Muscle layer of duodenum (tissue), 2 donors: ENCODE measurements at regions not wholly inside any gene's neighbourhood (a gene's known extent, or its start where the extent isn't known, plus 50 kb on each side); places are given as distances from the start of the nearest gene placed in this dataset.

Source experiments
- H3K27ac ChIP-seq: one replicate; pipeline ENCODE4 v1.7.0; 2013; ENCODE audit warnings: mild to moderate bottlenecking, low read length
- H3K27me3 ChIP-seq: one replicate; pipeline ENCODE4 v1.7.0; 2013; ENCODE audit warnings: low read depth, mild to moderate bottlenecking, control low read depth, low read length
- H3K36me3 ChIP-seq, 2 donors: one replicate each; pipeline ENCODE4 v1.7.0; 2013; ENCODE audit warnings: low read length in 2 of 2, control low read depth in 1 of 2, mild to moderate bottlenecking in 1 of 2; ENCODE audit not compliant: insufficient read depth in 2 of 2, control insufficient read depth in 1 of 2
- H3K4me1 ChIP-seq, 2 donors: one replicate each; pipeline ENCODE4 v1.7.0; 2013; ENCODE audit warnings: low read length in 2 of 2, mild to moderate bottlenecking in 2 of 2, control low read depth in 1 of 2, moderate library complexity in 1 of 2; ENCODE audit not compliant: insufficient read depth in 2 of 2, control insufficient read depth in 1 of 2
- H3K4me3 ChIP-seq, 2 donors: one replicate each; pipeline ENCODE4 v1.7.0; 2013; ENCODE audit warnings: low read length in 2 of 2, low read depth in 1 of 2, mild to moderate bottlenecking in 1 of 2
- H3K9me3 ChIP-seq, 2 donors: one replicate each; pipeline ENCODE4 v1.7.0; 2013; ENCODE audit warnings: low read length in 2 of 2, control low read depth in 1 of 2, mild to moderate bottlenecking in 1 of 2; ENCODE audit not compliant: control insufficient read depth in 1 of 2
- donor health status: healthy.

GRCh38 chr22:44396727-44397722 lies 84.3 kb upstream of the SHISAL1 start:
- Histone ChIP-seq H3K36me3 (no peaks in the 10 kb centered on the region), H3K27ac (no peak overlapping the region), H3K9me3 (no peaks in the 10 kb centered on the region), H3K4me1 (no peaks in the 10 kb centered on the region), H3K4me3 (no peak overlapping the region), H3K27me3 (no peaks in the 10 kb centered on the region)

GRCh38 chr22:44396021-44396726 lies 83.4 kb upstream of the SHISAL1 start:
- Histone ChIP-seq H3K27me3 (no peaks in the 10 kb centered on the region), H3K4me3 (no peak overlapping the region), H3K36me3 (no peaks in the 10 kb centered on the region), H3K9me3 (no peaks in the 10 kb centered on the region), H3K27ac (no peak overlapping the region), H3K4me1 (no peaks in the 10 kb centered on the region)

- no peaks in the 10 kb centered on the region for H3K9me3 ChIP-seq
- H3K27me3 ChIP-seq, result no peaks in the 10 kb centered on the region
- H3K27ac ChIP-seq, result no peak overlapping the region
Measured at GRCh38 chr22:44395118-44396005, 82.6 kb upstream of the SHISAL1 start.

GRCh38 chr22:44394246-44395117 lies 81.7 kb upstream of the SHISAL1 start:
- Histone ChIP-seq H3K4me1 (no peaks in the 10 kb centered on the region), H3K27me3 (no peaks in the 10 kb centered on the region), H3K4me3 (no peak overlapping the region), H3K27ac (no peak overlapping the region), H3K9me3 (no peaks in the 10 kb centered on the region), H3K36me3 (no peaks in the 10 kb centered on the region)

More at GRCh38 chr22:44395118-44396005, 82.6 kb upstream of the SHISAL1 start:
- Histone ChIP-seq H3K4me1 (no peaks in the 10 kb centered on the region), H3K36me3 (no peaks in the 10 kb centered on the region), H3K4me3 (no peak overlapping the region)

GRCh38 chr22:44393066-44393465 lies 80.3 kb upstream of the SHISAL1 start:
- no peak overlapping the region for H3K4me3 ChIP-seq
- no peak overlapping the region for H3K27ac ChIP-seq
- no peaks in the 10 kb centered on the region for H3K9me3 ChIP-seq
- no peaks in the 10 kb centered on the region for H3K4me1 ChIP-seq
- no peaks in the 10 kb centered on the region for H3K27me3 ChIP-seq
- H3K36me3 ChIP-seq, result no peaks in the 10 kb centered on the region

- no peaks in the 10 kb centered on the region for H3K36me3 ChIP-seq
- no peaks in the 10 kb centered on the region for H3K27me3 ChIP-seq
- H3K9me3 ChIP-seq, result no peaks in the 10 kb centered on the region
- no peaks in the 10 kb centered on the region for H3K4me1 ChIP-seq
- no peak overlapping the region for H3K27ac ChIP-seq
- no peak overlapping the region for H3K4me3 ChIP-seq
Measured at GRCh38 chr22:44392446-44392921, 79.7 kb upstream of the SHISAL1 start.

- no peaks in the 10 kb centered on the region for H3K36me3 ChIP-seq
- no peaks in the 10 kb centered on the region for H3K4me1 ChIP-seq
- no peak overlapping the region for H3K27ac ChIP-seq
- H3K27me3 ChIP-seq, result no peaks in the 10 kb centered on the region
- H3K9me3 ChIP-seq, result no peaks in the 10 kb centered on the region
- H3K4me3 ChIP-seq, result no peak overlapping the region
Measured at GRCh38 chr22:44391481-44392445, 79.0 kb upstream of the SHISAL1 start.

GRCh38 chr22:44391015-44391414 lies 78.3 kb upstream of the SHISAL1 start:
- Histone ChIP-seq H3K9me3 (no peaks in the 10 kb centered on the region), H3K27me3 (no peaks in the 10 kb centered on the region), H3K36me3 (no peaks in the 10 kb centered on the region), H3K27ac (no peak overlapping the region), H3K4me3 (no peak overlapping the region), H3K4me1 (no peaks in the 10 kb centered on the region)

GRCh38 chr22:44390613-44390970 lies 77.8 kb upstream of the SHISAL1 start:
- no peak overlapping the region for H3K4me3 ChIP-seq
- no peaks in the 10 kb centered on the region for H3K9me3 ChIP-seq
- H3K36me3 ChIP-seq, result no peaks in the 10 kb centered on the region
- H3K4me1 ChIP-seq, result no peaks in the 10 kb centered on the region
- no peaks in the 10 kb centered on the region for H3K27me3 ChIP-seq
- H3K27ac ChIP-seq, result no peak overlapping the region
